HCT116 (cell line): ENCODE measurements at regions not wholly inside any gene's neighbourhood (a gene's known extent, or its start where the extent isn't known, plus 50 kb on each side); places are given as distances from the start of the nearest gene placed in this dataset.

ENCODE experiments used
- ATAC-seq: fragments of 200-7000 bp; cut with Tn5 transposase; 2 replicates; pipeline ENCODE4 v1.9.1; 2020; ENCODE audit warnings: mild to moderate bottlenecking, moderate library complexity
- BruUV-seq: library from RNA; stranded (reverse); fragments of 400-500 nt; replicated peaks from 2 replicates; lab custom pipeline; 2021; lab: Mats Ljungman, UMichigan
- CTCF ChIA-PET: fragments of 300-600 bp; sonication (Branson Sonifier 250); formaldehyde crosslinking; loops from one replicate; lab custom pipeline; 2021; ENCODE audit warnings: antibody characterized with exemption; lab: Charles Lee
- POLR2A ChIA-PET: fragments of 300-600, 350-600 bp; sonication (Branson Sonifier 250); formaldehyde crosslinking; loops from one replicate; lab custom pipeline; 2021; ENCODE audit warnings: antibody characterized with exemption; lab: Charles Lee
- RAD21 ChIA-PET, 2 experiments: fragments of 300-600 bp; sonication (Branson Sonifier 250); formaldehyde crosslinking; loops; one replicate each; lab custom pipeline; 2023; ENCODE audit warnings: low total read pairs in 2 of 2; ENCODE audit not compliant: uncharacterized antibody in 2 of 2, unreplicated experiment in 2 of 2, low non-redundant PET in 1 of 2; lab: Charles Lee
- DNase-seq: peaks from one replicate; pipeline ENCODE4 v3.0.0-alpha.2; 2010; ENCODE audit warnings: low read depth, low spot score
- H2AFZ ChIP-seq: fragments of 200-600 bp; shearing (Covaris generic), sonication (generic); 2 replicates; pipeline ENCODE4 v1.6.1; 2017; ENCODE audit warnings: low read depth, mixed run types, mixed read lengths, antibody characterized with exemption, low read length; ENCODE audit not compliant: poor library complexity, severe bottlenecking
- H3K27ac ChIP-seq: 2 replicates; pipeline ENCODE4 v1.5.1; 2012; ENCODE audit warnings: low read depth, low read length
- H3K27me3 ChIP-seq: fragments of 200-600 bp; sonication (generic); 2 replicates; pipeline ENCODE4 v1.6.1; 2016; ENCODE audit warnings: mixed run types, low read length, mixed read lengths; ENCODE audit not compliant: insufficient read depth
- H3K36me3 ChIP-seq, 2 experiments: fragments of 200-500 bp in 1 of 2; fragments of 200-600 bp in 1 of 2; sonication (Bioruptor generic) in 1 of 2; sonication (generic) in 1 of 2; 2 replicates each; pipeline versions ENCODE4 v1.5.1 to v1.6.1; 2014 to 2016; ENCODE audit warnings: low read length in 2 of 2, inconsistent platforms in 1 of 2, mixed read lengths in 1 of 2, mixed run types in 1 of 2; ENCODE audit not compliant: insufficient read depth in 2 of 2, control insufficient read depth in 1 of 2
- H3K4me1 ChIP-seq, 2 experiments: fragments of 200-600 bp in 1 of 2; sonication (generic) in 1 of 2; 2 replicates each; pipeline versions ENCODE4 v1.5.1 to v1.6.1; 2012 to 2017; ENCODE audit warnings: low read length in 2 of 2, inconsistent platforms in 1 of 2, mild to moderate bottlenecking in 1 of 2, mixed read lengths in 1 of 2, mixed run types in 1 of 2, moderate library complexity in 1 of 2; ENCODE audit not compliant: insufficient read depth in 2 of 2, control insufficient read depth in 1 of 2
- H3K4me2 ChIP-seq: fragments of 200-600 bp; sonication (generic); 2 replicates; pipeline ENCODE4 v1.6.1; 2017; ENCODE audit warnings: mixed run types, low read length, mixed read lengths
- H3K4me3 ChIP-seq, 2 experiments: fragments of 200-600 bp in 1 of 2; sonication (generic) in 1 of 2; replicated peaks in 1 of 2; 2 replicates each; pipeline ENCODE4 v1.5.1; 2011 to 2016; ENCODE audit warnings: low read length in 2 of 2, control low read depth in 1 of 2, low read depth in 1 of 2, mild to moderate bottlenecking in 1 of 2, mixed read lengths in 1 of 2, mixed run types in 1 of 2
- H3K79me2 ChIP-seq: fragments of 200-600 bp; sonication (generic); 2 replicates; pipeline ENCODE4 v1.6.1; 2017; ENCODE audit warnings: mild to moderate bottlenecking, mixed run types, low read length, moderate library complexity, mixed read lengths; ENCODE audit not compliant: insufficient read depth
- H3K9ac ChIP-seq: fragments of 200-600 bp; sonication (generic); 2 replicates; pipeline ENCODE4 v1.6.1; 2016; ENCODE audit warnings: low read length, mixed read lengths
- H3K9me2 ChIP-seq: fragments of 200-600 bp; sonication (generic), shearing (Covaris generic); 2 replicates; pipeline ENCODE4 v1.6.1; 2017; ENCODE audit warnings: mixed run types, mild to moderate bottlenecking, moderate library complexity; ENCODE audit not compliant: insufficient read depth
- H3K9me3 ChIP-seq, 2 experiments: fragments of 200-500 bp in 1 of 2; fragments of 200-600 bp in 1 of 2; sonication (Bioruptor generic) in 1 of 2; sonication (generic) in 1 of 2; 2 replicates each; pipeline ENCODE4 v1.6.1; 2014 to 2017; ENCODE audit warnings: low read length in 2 of 2, mixed read lengths in 2 of 2, inconsistent platforms in 1 of 2, low read depth in 1 of 2, mild to moderate bottlenecking in 1 of 2, mixed run types in 1 of 2, moderate library complexity in 1 of 2; ENCODE audit not compliant: control insufficient read depth in 1 of 2, insufficient read depth in 1 of 2
- H4K20me1 ChIP-seq: fragments of 200-600 bp; sonication (generic), shearing (Covaris generic); 2 replicates; pipeline ENCODE4 v1.6.1; 2017; ENCODE audit warnings: mixed run types, mild to moderate bottlenecking, moderate library complexity; ENCODE audit not compliant: insufficient read depth
- CTCF ChIP-seq, 3 experiments: fragments of 200-600 bp in 1 of 3; sonication (generic) in 1 of 3; IDR thresholded peaks in 2 of 3; conservative IDR thresholded peaks in 1 of 3; 2 replicates each; pipeline ENCODE4 v1.5.1; 2012 to 2017; ENCODE audit warnings: low read depth in 2 of 3, low read length in 2 of 3, antibody characterized with exemption in 1 of 3, borderline replicate concordance in 1 of 3, control low read depth in 1 of 3, mild to moderate bottlenecking in 1 of 3, mixed read lengths in 1 of 3, mixed run types in 1 of 3, moderate library complexity in 1 of 3; ENCODE audit not compliant: insufficient read depth in 1 of 3
- EZH2 ChIP-seq: fragments of 200-600 bp; sonication (generic); IDR thresholded peaks from 2 replicates; pipeline ENCODE4 v1.6.1; 2017; ENCODE audit warnings: antibody characterized with exemption, mixed run types
- JUND ChIP-seq: IDR thresholded peaks from 2 replicates; pipeline ENCODE4 v1.6.1; 2012
- SRF ChIP-seq: IDR thresholded peaks from 2 replicates; pipeline ENCODE4 v1.6.1; 2012; ENCODE audit warnings: low read depth
- YY1 ChIP-seq: IDR thresholded peaks from 2 replicates; pipeline ENCODE4 v1.6.1; 2011; ENCODE audit warnings: low read length, low read depth, moderate library complexity, mild to moderate bottlenecking; ENCODE audit not compliant: insufficient replicate concordance; ENCODE audit errors: extremely low read depth
- ZBTB33 ChIP-seq: IDR thresholded peaks from 2 replicates; pipeline ENCODE4 v1.6.1; 2011; ENCODE audit warnings: mild to moderate bottlenecking, low read length, moderate library complexity; ENCODE audit not compliant: insufficient replicate concordance; ENCODE audit errors: extremely low read depth
- ZFX ChIP-seq: fragments of 450-650 bp; IDR thresholded peaks from 2 replicates; pipeline ENCODE4 v1.6.1; 2017
- intact Hi-C: fragments of 100-400 bp; cut with micrococcal nuclease; formaldehyde crosslinking; loops from 2 replicates; pipeline ENCODE4 v1.10.0; 2022

DNA sequence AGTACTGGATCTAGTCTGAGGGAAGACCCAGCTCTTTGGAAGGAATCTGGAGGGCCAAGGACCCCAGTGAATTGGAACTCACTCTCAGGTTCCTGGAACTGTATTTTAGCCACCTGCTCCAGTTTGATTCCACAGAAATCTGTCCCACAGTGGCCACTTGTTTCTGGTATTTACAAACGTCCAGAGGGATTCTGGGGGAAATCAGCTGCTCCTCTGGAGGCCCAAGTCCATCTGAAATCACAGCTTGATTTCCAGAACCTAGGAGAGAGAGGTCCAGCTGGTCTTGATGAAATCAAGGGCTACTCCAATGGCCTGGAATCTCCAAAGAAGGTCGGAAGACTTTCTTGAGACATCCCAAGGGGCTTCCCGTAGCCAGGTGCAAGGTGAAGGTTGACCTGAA, 132.3 kb upstream of the UMPS start:
- no peak for ATAC-seq
- no peak overlapping the region for H3K27ac ChIP-seq
- CTCF ChIA-PET: interaction anchor here (1.1 kb wide), 1 partner anchor 91 kb away, joined by 3 read pairs; no protein-coding TSS in a partner anchor
- no peaks in the 10 kb centered on the region for H3K79me2 ChIP-seq
- H3K4me2 ChIP-seq: no peak overlapping the region
- no peaks in the 10 kb centered on the region for H3K36me3 ChIP-seq
- H3K9me3 ChIP-seq: no peaks in the 10 kb centered on the region
- no peak for DNase-seq
- intact Hi-C loops: no loop called here
- H4K20me1 ChIP-seq: no peaks in the 10 kb centered on the region
- H2AFZ ChIP-seq: no peak overlapping the region
- H3K9me2 ChIP-seq: no peaks in the 10 kb centered on the region
- BruUV-seq: no TSS peak
- H3K4me1 ChIP-seq: peaks cover 29 to 35% of the 10 kb centered on the region in 2 experiments
- H3K27me3 ChIP-seq: no peaks in the 10 kb centered on the region
- RAD21 ChIA-PET: no interaction called here
- no peak overlapping the region for H3K9ac ChIP-seq
- POLR2A ChIA-PET: no interaction called here
- H3K4me3 ChIP-seq: no peak overlapping the region
- no peak for TF ChIP-seq JUND
- TF ChIP-seq ZBTB33: no peak
- TF ChIP-seq CTCF (IDR thresholded peaks at IDR 0.05 in 2 of 3, conservative IDR thresholded peaks at IDR 0.05 in 1 of 3; ENCODE audit: borderline replicate concordance in 1 of 3, insufficient read depth in 1 of 3, low read depth in 2 of 3, low read length in 2 of 3): no peak
- no peak for TF ChIP-seq SRF
- TF ChIP-seq ZFX: no peak
- no peak for TF ChIP-seq EZH2
- no peak for TF ChIP-seq YY1
